IMR-90 (cell line): ENCODE measurements at regions not wholly inside any gene's neighbourhood (a gene's known extent, or its start where the extent isn't known, plus 50 kb on each side); places are given as distances from the start of the nearest gene placed in this dataset.

Experiments used
- ATAC-seq: fragments of 200-7000 bp; cut with Tn5 transposase; 2 replicates; pipeline ENCODE4 v1.9.1; 2020; ENCODE audit warnings: low read depth, mild to moderate bottlenecking, moderate library complexity
- BruUV-seq: library from RNA; stranded (reverse); fragments of 400-500 nt; replicated peaks from 2 replicates; lab custom pipeline; 2021; lab: Mats Ljungman, UMichigan
- CTCF ChIA-PET: fragments of 300-600 bp; formaldehyde crosslinking; extraction: SDS; loops from one replicate; lab custom pipeline; 2021; ENCODE audit warnings: antibody characterized with exemption; lab: Yijun Ruan, JAX
- POLR2A ChIA-PET: fragments of 300-600 bp; sonication (Branson Sonifier 250); formaldehyde crosslinking; loops from one replicate; lab custom pipeline; 2022; ENCODE audit warnings: antibody characterized with exemption; ENCODE audit not compliant: unreplicated experiment; lab: Charles Lee
- DNase-seq: peaks from one replicate; pipeline ENCODE4 v3.0.0; 2013
- H2AFZ ChIP-seq: replicated peaks from 2 replicates; pipeline ENCODE3; 2013; ENCODE audit warnings: low read length, mild to moderate bottlenecking; ENCODE audit not compliant: poor library complexity
- H2AK5ac ChIP-seq: 2 replicates; pipeline ENCODE4 v1.6.1; 2013; ENCODE audit warnings: low read depth, low read length, inconsistent platforms
- H2AK9ac ChIP-seq: replicated peaks from 2 replicates; pipeline ENCODE3; 2013; ENCODE audit warnings: mild to moderate bottlenecking, low read depth, low read length, moderate library complexity; ENCODE audit not compliant: poor library complexity
- H2BK120ac ChIP-seq: 2 replicates; pipeline ENCODE4 v1.6.1; 2013; ENCODE audit warnings: low read depth, low read length, inconsistent platforms
- H2BK15ac ChIP-seq: 3 replicates; pipeline ENCODE4 v1.6.1; 2013; ENCODE audit warnings: low read depth, low read length, inconsistent platforms
- H2BK20ac ChIP-seq: 2 replicates; pipeline ENCODE4 v1.6.1; 2013; ENCODE audit warnings: low read depth, mild to moderate bottlenecking, inconsistent platforms, low read length, moderate library complexity
- H2BK5ac ChIP-seq: 2 replicates; pipeline ENCODE4 v1.6.1; 2013; ENCODE audit warnings: mild to moderate bottlenecking, low read depth, low read length, inconsistent platforms; ENCODE audit not compliant: poor library complexity, severe bottlenecking
- H3K14ac ChIP-seq: replicated peaks from 2 replicates; pipeline ENCODE4 v1.6.1; 2013; ENCODE audit warnings: low read depth, low read length, inconsistent platforms
- H3K18ac ChIP-seq: 2 replicates; pipeline ENCODE4 v1.6.1; 2013; ENCODE audit warnings: low read depth, low read length, control low read depth
- H3K23ac ChIP-seq: 2 replicates; pipeline ENCODE4 v1.6.1; 2013; ENCODE audit warnings: low read depth, low read length, inconsistent platforms
- H3K27ac ChIP-seq: 2 replicates; pipeline ENCODE4 v1.5.1; 2013; ENCODE audit warnings: mild to moderate bottlenecking, control low read depth, low read length; ENCODE audit not compliant: insufficient read depth
- H3K27me3 ChIP-seq: 2 replicates; pipeline ENCODE4 v1.6.1; 2013; ENCODE audit warnings: low read length; ENCODE audit not compliant: control insufficient read depth, insufficient read depth
- H3K36me3 ChIP-seq: 2 replicates; pipeline ENCODE4 v1.6.1; 2013; ENCODE audit warnings: low read length, mixed read lengths; ENCODE audit not compliant: control insufficient read depth, insufficient read depth
- H3K4ac ChIP-seq: 2 replicates; pipeline ENCODE4 v1.6.1; 2013; ENCODE audit warnings: low read depth, low read length, inconsistent platforms
- H3K4me1 ChIP-seq: 2 replicates; pipeline ENCODE4 v1.6.1; 2013; ENCODE audit warnings: low read length, mixed read lengths; ENCODE audit not compliant: control insufficient read depth, insufficient read depth
- H3K4me2 ChIP-seq: 2 replicates; pipeline ENCODE4 v1.6.1; 2013; ENCODE audit warnings: low read depth, mild to moderate bottlenecking, control low read depth, low read length, moderate library complexity
- H3K4me3 ChIP-seq: 2 replicates; pipeline ENCODE4 v1.5.1; 2013; ENCODE audit warnings: low read depth, mild to moderate bottlenecking, control low read depth, low read length, moderate library complexity; ENCODE audit not compliant: insufficient read depth
- H3K56ac ChIP-seq: 2 replicates; pipeline ENCODE4 v1.6.1; 2013; ENCODE audit warnings: low read length, inconsistent platforms; ENCODE audit not compliant: insufficient read depth; ENCODE audit errors: extremely low read depth
- H3K79me1 ChIP-seq, 2 experiments: 2 replicates each; pipeline ENCODE4 v1.6.1; 2013; ENCODE audit warnings: low read length in 2 of 2, inconsistent platforms in 1 of 2, low read depth in 1 of 2
- H3K9ac ChIP-seq: 2 replicates; pipeline ENCODE4 v1.6.1; 2013; ENCODE audit warnings: low read depth, low read length, control low read depth
- H3K9me1 ChIP-seq: 2 replicates; pipeline ENCODE4 v1.6.1; 2013; ENCODE audit warnings: low read length, inconsistent platforms; ENCODE audit not compliant: insufficient read depth
- H3K9me3 ChIP-seq: 2 replicates; pipeline ENCODE4 v1.6.1; 2013; ENCODE audit warnings: low read length; ENCODE audit not compliant: control insufficient read depth, insufficient read depth
- H4K20me1 ChIP-seq: 2 replicates; pipeline ENCODE4 v1.6.1; 2013; ENCODE audit warnings: low read length, inconsistent platforms; ENCODE audit not compliant: insufficient read depth
- H4K5ac ChIP-seq: 2 replicates; pipeline ENCODE4 v1.6.1; 2013; ENCODE audit warnings: mild to moderate bottlenecking, low read depth, low read length, control low read depth
- H4K8ac ChIP-seq, 2 experiments: 2 replicates each; pipeline ENCODE4 v1.6.1; 2013; ENCODE audit warnings: low read depth in 2 of 2, low read length in 2 of 2, control low read depth in 1 of 2, inconsistent platforms in 1 of 2
- H4K91ac ChIP-seq: 2 replicates; pipeline ENCODE4 v1.6.1; 2013; ENCODE audit warnings: low read depth, low read length, inconsistent platforms; ENCODE audit not compliant: insufficient read depth
- CTCF ChIP-seq: conservative IDR thresholded peaks from 2 replicates; pipeline ENCODE4 v1.5.1; 2012; ENCODE audit warnings: mild to moderate bottlenecking, low read depth, low read length, improper control_type of control experiment
- MAFK ChIP-seq: IDR thresholded peaks from 2 replicates; pipeline ENCODE4 v1.6.1; 2012; ENCODE audit warnings: low read depth, low read length, improper control_type of control experiment
- RAD21 ChIP-seq: IDR thresholded peaks from 2 replicates; pipeline ENCODE4 v1.6.1; 2012; ENCODE audit warnings: low read length, improper control_type of control experiment
- RCOR1 ChIP-seq: IDR thresholded peaks from 2 replicates; pipeline ENCODE4 v1.6.1; 2012; ENCODE audit warnings: mild to moderate bottlenecking, low read length, improper control_type of control experiment; ENCODE audit not compliant: insufficient replicate concordance
- SMC3 ChIP-seq: fragments of 150-350 bp; IDR thresholded peaks from 2 replicates; pipeline ENCODE4 v1.6.1; 2016; ENCODE audit warnings: low read depth, mild to moderate bottlenecking, antibody characterized with exemption, low read length, moderate library complexity
- WGBS, 2 experiments: methylation state at CpG; one replicate each; pipeline versions ENCODE4 v1.1.5 to v1.1.7; 2013; ENCODE audit warnings: missing lambda C conversion rate in 2 of 2; ENCODE audit not compliant: insufficient read length in 1 of 2; ENCODE audit errors: extremely low coverage in 2 of 2; 5-methylcytosine and 5-hydroxymethylcytosine counted together
- dilution Hi-C: fragments of 300-500 bp; cut with HindIII; formaldehyde crosslinking; loops from one replicate; pipeline ENCODE4 v1.14.3; 2018; ENCODE audit warnings: low sequenced_read_pairs; ENCODE audit not compliant: unreplicated experiment
- in situ Hi-C: fragments of 300-500 bp; cut with MboI; formaldehyde crosslinking; loops from 3 replicates; pipeline ENCODE4 v1.14.3; 2019; ENCODE audit warnings: low sequenced_read_pairs, inconsistent platforms, mixed read lengths
- intact Hi-C: fragments of 100-400 bp; cut with micrococcal nuclease; formaldehyde crosslinking; loops from 2 replicates; pipeline ENCODE4 v1.10.0; 2022

- no peaks in the 10 kb centered on the region for H4K20me1 ChIP-seq
- TF ChIP-seq SMC3 (no peak), RCOR1 (no peak), RAD21 (no peak), MAFK (peak; percentile 72), CTCF (no peak)
- H3K9me3 ChIP-seq: peaks cover 4% of the 10 kb centered on the region
- no peak for ATAC-seq
- no peak overlapping the region for H2BK120ac ChIP-seq
- no peak overlapping the region for H2BK15ac ChIP-seq
- no peak for DNase-seq
- no peaks in the 10 kb centered on the region for H3K79me1 ChIP-seq
- no peak overlapping the region for H4K91ac ChIP-seq
- H3K4me3 ChIP-seq: no peak overlapping the region
- no peaks in the 10 kb centered on the region for H3K9me1 ChIP-seq
- H4K5ac ChIP-seq: no peak overlapping the region
- in situ Hi-C loops (no loop called here), dilution Hi-C loops (no loop called here), intact Hi-C loops (no loop called here)
- ChIA-PET POLR2A (no interaction called here), CTCF (no interaction called here)
- no peak overlapping the region for H2AK5ac ChIP-seq
- H3K27me3 ChIP-seq: no peaks in the 10 kb centered on the region
- H2AFZ ChIP-seq: no peak overlapping the region
- no peaks in the 10 kb centered on the region for H3K4me1 ChIP-seq
- H3K56ac ChIP-seq: no peak overlapping the region
- no peak overlapping the region for H3K18ac ChIP-seq
- H3K4ac ChIP-seq: no peak overlapping the region
- H3K27ac ChIP-seq: no peak overlapping the region
- no peak overlapping the region for H3K14ac ChIP-seq
- no peak overlapping the region for H4K8ac ChIP-seq
- H3K9ac ChIP-seq: no peak overlapping the region
- H3K4me2 ChIP-seq: no peak overlapping the region
- H3K36me3 ChIP-seq: no peaks in the 10 kb centered on the region
- WGBS, 2 experiments: 88% methylated on average over 1 of the region's 3 CpGs; no CpG with 5 or more reads in 1 of the 2 experiments
- no peak overlapping the region for H2BK5ac ChIP-seq
- H3K23ac ChIP-seq: no peak overlapping the region
- no peak overlapping the region for H2AK9ac ChIP-seq
- H2BK20ac ChIP-seq: no peak overlapping the region
- no TSS peak for BruUV-seq
Measured at GRCh38 chr14:82441270-82441669, 907.6 kb upstream of the SEL1L start.
